ENCODE measurements at regions not wholly inside any gene's neighbourhood (a gene's known extent, or its start where the extent isn't known, plus 50 kb on each side); places are given as distances from the start of the nearest gene placed in this dataset.

- TF ChIP-seq CTCF (IDR thresholded peaks at IDR 0.05; ENCODE audit: low read length): no peak
- TF ChIP-seq EZH2 (IDR thresholded peaks at IDR 0.05; ENCODE audit: borderline replicate concordance, low read length): no peak
Measured at GRCh38 chr18:22504251-22505030, 86.7 kb upstream of the CTAGE1 start.
